Spleen (tissue), 11 donors: ENCODE measurements at regions not wholly inside any gene's neighbourhood (a gene's known extent, or its start where the extent isn't known, plus 50 kb on each side); places are given as distances from the start of the nearest gene placed in this dataset.

Source experiments
- DNase-seq: peaks from one replicate; pipeline ENCODE4 v3.0.0-alpha.2; 2020
- H3K27ac ChIP-seq, 8 donors: fragments of 200-600 bp; sonication (generic) in 7 of 8; 1 replicate in 4 of 8; 2 replicates in 4 of 8; pipeline versions ENCODE4 v1.5.0 to v1.8.0; 2016 to 2021; ENCODE audit warnings: inconsistent platforms in 4 of 8, mild to moderate bottlenecking in 4 of 8, moderate library complexity in 1 of 8
- H3K27me3 ChIP-seq, 7 donors: fragments of 200-600 bp; sonication (generic) in 6 of 7; replicated peaks in 1 of 7; 1 replicate in 4 of 7; 2 replicates in 3 of 7; pipeline versions ENCODE4 v1.5.0 to v1.8.0; 2016 to 2021; ENCODE audit warnings: inconsistent platforms in 3 of 7, mild to moderate bottlenecking in 1 of 7
- H3K36me3 ChIP-seq, 6 donors: fragments of 200-600 bp; sonication (generic) in 5 of 6; 1 replicate in 4 of 6; 2 replicates in 2 of 6; pipeline versions ENCODE4 v1.5.0 to v1.8.0; 2016 to 2021; ENCODE audit warnings: inconsistent platforms in 2 of 6
- H3K4me1 ChIP-seq, 6 donors: fragments of 200-600 bp; sonication (generic) in 5 of 6; 1 replicate in 3 of 6; 2 replicates in 3 of 6; pipeline versions ENCODE4 v1.5.0 to v1.8.0; 2016 to 2021; ENCODE audit warnings: inconsistent platforms in 3 of 6
- H3K4me3 ChIP-seq, 8 donors: fragments of 200-600 bp; sonication (generic) in 7 of 8; 1 replicate in 4 of 8; 2 replicates in 4 of 8; pipeline versions ENCODE4 v1.5.0 to v1.8.0; 2016 to 2021; ENCODE audit warnings: inconsistent platforms in 4 of 8, mild to moderate bottlenecking in 4 of 8, moderate library complexity in 2 of 8
- H3K9me3 ChIP-seq, 8 donors: fragments of 200-600 bp; sonication (generic) in 7 of 8; 1 replicate in 4 of 8; 2 replicates in 4 of 8; pipeline versions ENCODE4 v1.5.0 to v1.8.0; 2016 to 2021; ENCODE audit warnings: inconsistent platforms in 4 of 8
- CTCF ChIP-seq, 11 experiments: fragments of 200-600 bp in 7 of 11; fragments of 450-650 bp in 4 of 11; sonication (generic) in 4 of 11; IDR thresholded peaks in 8 of 11; conservative IDR thresholded peaks in 3 of 11; 1 replicate in 7 of 11; 2 replicates in 4 of 11; pipeline versions ENCODE4 v1.4.0 to v1.8.0; 2016 to 2021; ENCODE audit warnings: antibody characterized with exemption in 11 of 11, inconsistent platforms in 4 of 11, mild to moderate bottlenecking in 1 of 11
- POLR2A ChIP-seq, 3 donors: fragments of 450-650 bp; IDR thresholded peaks; one replicate each; pipeline ENCODE4 v1.5.1; 2017; ENCODE audit warnings: antibody characterized with exemption in 3 of 3, mild to moderate bottlenecking in 1 of 3
- POLR2AphosphoS5 ChIP-seq, 3 donors: sonication (generic); formaldehyde crosslinking; IDR thresholded peaks; one replicate each; pipeline ENCODE4 v1.5.1; 2017; ENCODE audit warnings: antibody characterized with exemption in 3 of 3
- WGBS, 5 donors: extraction: QIAGEN DNeasy Blood & Tissue Kit in 3 of 5; methylation state at CpG; one replicate each; pipeline versions ENCODE4 v1.1.5 to v1.1.7; 2013 to 2018; 5-methylcytosine and 5-hydroxymethylcytosine counted together
- intact Hi-C: fragments of 100-400 bp; cut with DNase I; formaldehyde crosslinking; loops from one replicate; pipeline ENCODE4 v1.15.0; 2023; ENCODE audit warnings: low total_unique reads
- donor health status: healthy with polysubstance abuse.
- donor health status: DM: no; HTN: no; CAD: no; lungs with moderate emphysema.
- donor health status: DM: no; HTN: no; CAD: no.
- donor health status: Bipolar disorder and iron deficiency.
- donor health status: healthy.
- donor health status: DM: no; HTN: no; CAD: no.
- donor health status: DM: yes; HTN: yes; CAD: no.

GRCh38 chr7:81407094-81407493 lies 362.8 kb downstream of the HGF start:
- Histone ChIP-seq H3K27ac (no peak overlapping the region), H3K9me3 (peaks cover 0 to 4% (median 0%) of the 10 kb centered on the region in 8 donors), H3K4me1 (no peaks in the 10 kb centered on the region), H3K27me3 (no peaks in the 10 kb centered on the region), H3K4me3 (no peak overlapping the region), H3K36me3 (no peaks in the 10 kb centered on the region)
- 92 to 98% (median 95%) methylated on average over 2 of the region's 2 CpGs for WGBS, 5 donors
- DNase-seq: no peak
- TF ChIP-seq POLR2AphosphoS5 (IDR thresholded peaks at IDR 0.05) (no peak), POLR2A (IDR thresholded peaks at IDR 0.05) (no peak), CTCF (IDR thresholded peaks at IDR 0.05 in 8 of 11, conservative IDR thresholded peaks at IDR 0.05 in 3 of 11) (no peak)
- intact Hi-C loops: no loop called here

DNA sequence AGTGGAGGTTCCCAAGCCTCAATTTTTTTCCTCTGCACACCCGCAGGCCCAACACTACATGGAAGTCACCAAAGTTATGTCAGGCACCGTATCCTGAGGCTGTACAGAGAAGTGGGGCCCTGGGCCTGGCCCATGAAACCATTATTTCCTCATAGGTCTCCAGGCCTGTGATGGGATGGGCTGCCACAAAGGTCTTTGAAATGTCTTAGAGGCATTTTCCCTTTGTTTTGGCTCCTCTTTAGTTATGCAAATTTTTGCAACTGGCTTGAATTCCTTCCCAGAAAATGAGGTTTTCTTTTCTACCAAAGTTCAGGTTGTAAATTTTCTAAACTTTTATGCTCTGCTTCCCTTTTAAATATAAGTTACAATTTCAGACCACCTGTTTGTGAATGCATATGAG lies 365.2 kb downstream of the HGF start:
- WGBS, 5 donors: 68 to 92% (median 79%) methylated on average over 2 of the region's 2 CpGs

GRCh38 chr7:81402227-81402626 lies 367.6 kb downstream of the HGF start:
- Histone ChIP-seq H3K4me1 (no peaks in the 10 kb centered on the region), H3K9me3 (peaks cover 0 to 3% (median 0%) of the 10 kb centered on the region in 8 donors), H3K27me3 (no peaks in the 10 kb centered on the region), H3K4me3 (no peak overlapping the region), H3K27ac (no peak overlapping the region), H3K36me3 (no peaks in the 10 kb centered on the region)
- no peak for DNase-seq
- TF ChIP-seq POLR2A (IDR thresholded peaks at IDR 0.05): no peak
- no peak for TF ChIP-seq CTCF (IDR thresholded peaks at IDR 0.05 in 8 of 11, conservative IDR thresholded peaks at IDR 0.05 in 3 of 11)
- TF ChIP-seq POLR2AphosphoS5 (IDR thresholded peaks at IDR 0.05): no peak
- 48 to 85% (median 50%) methylated on average over 1 of the region's 1 CpG for WGBS, 5 donors
- intact Hi-C loops: no loop called here

More for the DNA sequence above, 365.2 kb downstream of the HGF start:
- intact Hi-C loops: no loop called here
- TF ChIP-seq CTCF (IDR thresholded peaks at IDR 0.05 in 8 of 11, conservative IDR thresholded peaks at IDR 0.05 in 3 of 11): no peak
- TF ChIP-seq POLR2AphosphoS5 (IDR thresholded peaks at IDR 0.05): no peak
- TF ChIP-seq POLR2A (IDR thresholded peaks at IDR 0.05): no peak
- no peaks in the 10 kb centered on the region for H3K36me3 ChIP-seq
- peaks cover 0 to 3% (median 0%) of the 10 kb centered on the region in 8 donors for H3K9me3 ChIP-seq
- no peak overlapping the region for H3K27ac ChIP-seq
- H3K27me3 ChIP-seq: no peaks in the 10 kb centered on the region
- no peaks in the 10 kb centered on the region for H3K4me1 ChIP-seq
- DNase-seq: no peak
- no peak overlapping the region for H3K4me3 ChIP-seq

GRCh38 chr7:81399471-81399870 lies 370.4 kb downstream of the HGF start:
- intact Hi-C loops: no loop called here
- WGBS, 5 donors: 53 to 69% (median 68%) methylated on average over 3 of the region's 3 CpGs

GRCh38 chr7:81394029-81394428 lies 375.8 kb downstream of the HGF start:
- Histone ChIP-seq H3K4me1 (no peaks in the 10 kb centered on the region), H3K36me3 (no peaks in the 10 kb centered on the region), H3K27me3 (no peaks in the 10 kb centered on the region), H3K27ac (no peak overlapping the region), H3K4me3 (no peak overlapping the region), H3K9me3 (no peaks in the 10 kb centered on the region)
- intact Hi-C loops: no loop called here
- TF ChIP-seq CTCF (IDR thresholded peaks at IDR 0.05 in 8 of 11, conservative IDR thresholded peaks at IDR 0.05 in 3 of 11) (no peak), POLR2A (IDR thresholded peaks at IDR 0.05) (no peak), POLR2AphosphoS5 (IDR thresholded peaks at IDR 0.05) (no peak)
- 74 to 83% (median 77%) methylated on average over 2 of the region's 2 CpGs for WGBS, 5 donors
- no peak for DNase-seq

More at GRCh38 chr7:81399471-81399870, 370.4 kb downstream of the HGF start:
- TF ChIP-seq POLR2A (IDR thresholded peaks at IDR 0.05): no peak
- Histone ChIP-seq H3K36me3 (no peaks in the 10 kb centered on the region), H3K4me1 (no peaks in the 10 kb centered on the region), H3K27me3 (no peaks in the 10 kb centered on the region), H3K9me3 (no peaks in the 10 kb centered on the region), H3K27ac (no peak overlapping the region), H3K4me3 (no peak overlapping the region)
- no peak for DNase-seq
